Calu3 (cell line): ENCODE measurements at regions not wholly inside any gene's neighbourhood (a gene's known extent, or its start where the extent isn't known, plus 50 kb on each side); places are given as distances from the start of the nearest gene placed in this dataset.
"Not testable (repeated sequence)": the region's sequence is repeated elsewhere in the genome, so short reads cannot be mapped to it uniquely, and the experiment has no call there.

ENCODE experiments used
- BruUV-seq: library from RNA; stranded (reverse); fragments of 400-500 nt; replicated peaks from 2 replicates; lab custom pipeline; 2021; lab: Mats Ljungman, UMichigan
- CTCF ChIA-PET: fragments of 300-600 bp; sonication (Branson Sonifier 250); formaldehyde crosslinking; loops from one replicate; lab custom pipeline; 2022; ENCODE audit warnings: antibody characterized with exemption; lab: Charles Lee
- DNase-seq: peaks from one replicate; pipeline ENCODE4 v3.0.0; 2022
- H3K27ac Mint-ChIP-seq: one replicate; pipeline ENCODE4 v1.8.0; 2022; ENCODE audit warnings: mixed read lengths; ENCODE audit not compliant: unreplicated experiment
- H3K27me3 Mint-ChIP-seq: one replicate; pipeline ENCODE4 v1.8.0; 2022; ENCODE audit warnings: mixed read lengths; ENCODE audit not compliant: unreplicated experiment
- H3K36me3 Mint-ChIP-seq: one replicate; pipeline ENCODE4 v1.8.0; 2022; ENCODE audit warnings: mild to moderate bottlenecking, moderate library complexity, mixed read lengths; ENCODE audit not compliant: insufficient read depth, unreplicated experiment
- H3K4me1 Mint-ChIP-seq: one replicate; pipeline ENCODE4 v1.8.0; 2022; ENCODE audit warnings: mild to moderate bottlenecking, low read depth, mixed read lengths; ENCODE audit not compliant: unreplicated experiment
- H3K4me3 Mint-ChIP-seq: one replicate; pipeline ENCODE4 v1.8.0; 2022; ENCODE audit warnings: mild to moderate bottlenecking, low read depth, moderate library complexity, mixed read lengths; ENCODE audit not compliant: unreplicated experiment
- H3K9me3 Mint-ChIP-seq: one replicate; pipeline ENCODE4 v1.8.0; 2022; ENCODE audit warnings: low read depth, mixed read lengths; ENCODE audit not compliant: unreplicated experiment
- CTCF ChIP-seq: fragments of 200-600 bp; IDR thresholded peaks from one replicate; pipeline ENCODE4 v1.8.0; 2022; ENCODE audit warnings: antibody characterized with exemption; ENCODE audit not compliant: unreplicated experiment
- intact Hi-C: fragments of 100-400 bp; cut with micrococcal nuclease; formaldehyde crosslinking; loops from one replicate; pipeline ENCODE4 v1.10.0; 2022; ENCODE audit not compliant: unreplicated experiment

DNA sequence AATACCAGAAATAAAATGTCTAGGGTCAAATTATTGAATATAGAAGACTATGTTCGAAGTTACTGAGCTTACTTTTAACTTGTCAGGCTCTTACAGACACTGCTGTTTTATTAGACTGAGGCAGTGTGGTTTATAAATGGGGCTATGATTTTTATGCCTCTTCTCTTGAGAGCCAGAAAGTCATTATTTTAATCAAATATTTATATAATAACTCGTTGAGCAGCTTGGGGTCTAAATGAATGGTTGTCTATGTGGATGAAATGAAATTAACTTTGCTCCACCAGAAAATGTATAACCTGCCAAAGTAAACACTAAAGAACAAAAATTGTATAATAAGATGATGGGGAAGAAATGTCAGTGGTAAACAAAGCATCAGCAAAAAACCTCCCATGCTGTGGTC is 175.6 kb upstream of the THSD7A start:
- Mint-ChIP-seq H3K27me3 (no peaks in the 10 kb centered on the region), H3K4me3 (no peak overlapping the region), H3K36me3 (no peaks in the 10 kb centered on the region), H3K9me3 (no peaks in the 10 kb centered on the region), H3K27ac (no peak overlapping the region), H3K4me1 (no peaks in the 10 kb centered on the region)
- no TSS peak for BruUV-seq
- intact Hi-C loops: no loop called here
- DNase-seq: no peak
- TF ChIP-seq CTCF: no peak
- CTCF ChIA-PET: no interaction called here

- no peak overlapping the region for H3K4me3 Mint-ChIP-seq
- no peak for TF ChIP-seq CTCF
- H3K27ac Mint-ChIP-seq: no peak overlapping the region
- BruUV-seq: no TSS peak
- DNase-seq: no peak
- intact Hi-C loops: no loop called here
- H3K9me3 Mint-ChIP-seq: no peaks in the 10 kb centered on the region
- no peaks in the 10 kb centered on the region for H3K4me1 Mint-ChIP-seq
- H3K27me3 Mint-ChIP-seq: no peaks in the 10 kb centered on the region
- no peaks in the 10 kb centered on the region for H3K36me3 Mint-ChIP-seq
- CTCF ChIA-PET: no interaction called here
Observed at GRCh38 chr7:12013983-12014382, 182.0 kb upstream of the THSD7A start.

DNA sequence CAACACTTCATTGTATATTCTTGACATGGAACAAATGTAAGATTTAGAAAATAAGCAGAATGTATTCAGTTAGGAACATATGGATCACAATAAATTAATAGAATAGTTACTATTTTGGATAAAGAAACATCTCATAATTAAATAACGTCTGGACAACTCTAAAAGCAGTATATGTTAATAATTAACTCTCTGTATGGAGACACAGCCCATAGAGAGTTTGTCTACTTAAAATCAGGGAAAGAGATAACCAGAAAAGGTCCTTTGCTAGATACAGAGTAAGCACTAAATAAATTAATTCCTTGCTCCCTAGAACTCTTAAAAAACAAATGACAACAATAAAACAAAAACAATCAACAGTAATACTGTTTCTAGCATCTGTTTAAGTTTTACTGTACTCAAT is 184.4 kb upstream of the THSD7A start:
- no peak overlapping the region for H3K27ac Mint-ChIP-seq
- CTCF ChIA-PET: no interaction called here
- DNase-seq: no peak
- intact Hi-C loops: no loop called here
- no TSS peak for BruUV-seq
- H3K27me3 Mint-ChIP-seq: no peaks in the 10 kb centered on the region
- no peak for TF ChIP-seq CTCF
- H3K36me3 Mint-ChIP-seq: no peaks in the 10 kb centered on the region
- no peak overlapping the region for H3K4me3 Mint-ChIP-seq
- no peaks in the 10 kb centered on the region for H3K9me3 Mint-ChIP-seq
- no peaks in the 10 kb centered on the region for H3K4me1 Mint-ChIP-seq

DNA sequence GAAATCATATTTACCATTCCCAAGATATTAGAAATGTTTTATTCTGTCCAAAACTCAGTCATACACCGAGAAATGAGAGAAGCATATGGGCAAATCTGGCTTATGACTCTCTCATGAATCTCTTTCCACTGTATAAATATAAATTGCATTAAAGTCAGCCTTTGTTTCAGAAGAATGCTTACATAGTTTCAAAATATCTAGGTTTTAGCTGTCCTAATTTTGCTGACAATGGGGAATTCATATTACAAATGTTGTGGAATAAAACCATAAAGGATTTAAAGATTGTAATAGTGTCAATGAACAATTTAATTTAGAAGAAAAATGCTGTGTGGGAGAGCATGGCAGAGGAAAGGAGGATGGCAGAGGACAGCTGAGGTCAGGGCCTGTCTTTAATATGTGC is 185.0 kb upstream of the THSD7A start:
- intact Hi-C loops: no loop called here
- Mint-ChIP-seq H3K4me3 (no peak overlapping the region), H3K27me3 (no peaks in the 10 kb centered on the region), H3K4me1 (no peaks in the 10 kb centered on the region), H3K9me3 (no peaks in the 10 kb centered on the region), H3K36me3 (no peaks in the 10 kb centered on the region), H3K27ac (no peak overlapping the region)
- CTCF ChIA-PET: interaction anchor here (0.6 kb wide), 1 partner anchor 268 kb away, joined by 5 read pairs; no protein-coding TSS in a partner anchor
- TF ChIP-seq CTCF: no peak
- no TSS peak for BruUV-seq
- DNase-seq: no peak

GRCh38 chr7:12022011-12022410 is 189.1 kb upstream of the TMEM106B start:
- H3K27ac Mint-ChIP-seq, H3K36me3 Mint-ChIP-seq, DNase-seq, H3K9me3 Mint-ChIP-seq, H3K4me3 Mint-ChIP-seq, H3K4me1 Mint-ChIP-seq, CTCF ChIA-PET, BruUV-seq, H3K27me3 Mint-ChIP-seq, intact Hi-C loops: not testable (repeated sequence)
